SK-N-SH (cell line): ENCODE measurements at regions not wholly inside any gene's neighbourhood (a gene's known extent, or its start where the extent isn't known, plus 50 kb on each side); places are given as distances from the start of the nearest gene placed in this dataset.

Source experiments
- CTCF ChIA-PET: fragments of 300-600, 350-600 bp; formaldehyde crosslinking; extraction: SDS; loops from one replicate; lab custom pipeline; 2021; lab: Yijun Ruan, JAX
- POLR2A ChIA-PET: fragments of 350-600 bp; sonication (Branson Sonifier 250); formaldehyde crosslinking; extraction: SDS; loops from one replicate; lab custom pipeline; 2020; ENCODE audit warnings: antibody characterized with exemption, inconsistent platforms; lab: Yijun Ruan, JAX
- DNase-seq: peaks from one replicate; pipeline ENCODE4 v3.0.0; 2012
- H2AFZ ChIP-seq: fragments of 200-600 bp; sonication (generic); 2 replicates; pipeline ENCODE4 v1.8.1; 2016; ENCODE audit warnings: antibody characterized with exemption, mild to moderate bottlenecking, low read depth
- H3F3A ChIP-seq: fragments of 200-600 bp; sonication (generic); replicated peaks from 2 replicates; pipeline ENCODE3; 2016; ENCODE audit warnings: antibody characterized with exemption, mild to moderate bottlenecking; ENCODE audit not compliant: insufficient read depth
- H3K27ac ChIP-seq, 2 experiments: fragments of 200-500 bp in 1 of 2; fragments of 200-600 bp in 1 of 2; sonication (Bioruptor generic) in 1 of 2; sonication (generic), shearing (Covaris generic) in 1 of 2; 2 replicates each; pipeline versions ENCODE4 v1.5.1 to v1.6.1; 2014 to 2016; ENCODE audit warnings: low read depth in 2 of 2, inconsistent platforms in 1 of 2, low read length in 1 of 2, mild to moderate bottlenecking in 1 of 2, mixed read lengths in 1 of 2
- H3K27me3 ChIP-seq: fragments of 200-600 bp; sonication (generic), shearing (Covaris generic); 2 replicates; pipeline ENCODE4 v1.6.1; 2016; ENCODE audit warnings: mixed run types; ENCODE audit not compliant: insufficient read depth
- H3K36me3 ChIP-seq, 2 experiments: fragments of 200-500 bp in 1 of 2; fragments of 200-600 bp in 1 of 2; sonication (Bioruptor generic) in 1 of 2; sonication (generic) in 1 of 2; replicated peaks in 1 of 2; 2 replicates each; pipeline versions ENCODE3 to v1.5.1; 2014 to 2016; ENCODE audit warnings: low read length in 1 of 2, mild to moderate bottlenecking in 1 of 2; ENCODE audit not compliant: insufficient read depth in 2 of 2, control insufficient read depth in 1 of 2
- H3K4me1 ChIP-seq, 2 experiments: fragments of 200-500 bp in 1 of 2; fragments of 200-600 bp in 1 of 2; sonication (Bioruptor generic) in 1 of 2; sonication (generic), shearing (Covaris generic) in 1 of 2; 2 replicates each; pipeline versions ENCODE4 v1.5.1 to v1.6.1; 2014 to 2016; ENCODE audit warnings: low read depth in 1 of 2, low read length in 1 of 2, mixed run types in 1 of 2; ENCODE audit not compliant: insufficient read depth in 2 of 2, control insufficient read depth in 1 of 2
- H3K4me2 ChIP-seq: fragments of 200-600 bp; sonication (generic), shearing (Covaris generic); 2 replicates; pipeline ENCODE4 v1.6.1; 2017; ENCODE audit warnings: mixed run types
- H3K4me3 ChIP-seq, 2 experiments: fragments of 200-500 bp in 1 of 2; fragments of 200-600 bp in 1 of 2; sonication (Bioruptor generic) in 1 of 2; sonication (generic), shearing (Covaris generic) in 1 of 2; 2 replicates each; pipeline versions ENCODE4 v1.5.1 to v1.8.1; 2014 to 2016; ENCODE audit warnings: low read depth in 2 of 2, inconsistent platforms in 1 of 2, low read length in 1 of 2, mild to moderate bottlenecking in 1 of 2, mixed read lengths in 1 of 2, moderate library complexity in 1 of 2
- H3K79me2 ChIP-seq: fragments of 200-600 bp; sonication (generic); 2 replicates; pipeline ENCODE4 v1.8.1; 2017; ENCODE audit warnings: mild to moderate bottlenecking; ENCODE audit not compliant: insufficient read depth
- H3K9ac ChIP-seq: fragments of 200-600 bp; sonication (generic); 2 replicates; pipeline ENCODE4 v1.6.1; 2017; ENCODE audit warnings: mixed run types
- H3K9me2 ChIP-seq: fragments of 200-600 bp; sonication (generic); 2 replicates; pipeline ENCODE4 v1.6.1; 2017; ENCODE audit warnings: mixed run types
- H3K9me3 ChIP-seq: fragments of 200-600 bp; sonication (generic); 2 replicates; pipeline ENCODE4 v1.6.1; 2017; ENCODE audit warnings: mixed run types, mild to moderate bottlenecking, moderate library complexity
- H4K20me1 ChIP-seq: fragments of 200-600 bp; sonication (generic); 2 replicates; pipeline ENCODE4 v1.6.1; 2017; ENCODE audit warnings: mild to moderate bottlenecking, mixed run types; ENCODE audit not compliant: insufficient read depth
- CTCF ChIP-seq: fragments of 200-600 bp; sonication (generic); IDR thresholded peaks from 2 replicates; pipeline ENCODE4 v1.6.1; 2017; ENCODE audit warnings: antibody characterized with exemption, mild to moderate bottlenecking, moderate library complexity
- FOXJ3 ChIP-seq: sonication (generic); formaldehyde crosslinking; IDR thresholded peaks from 2 replicates; pipeline ENCODE4 v1.5.1; 2020; ENCODE audit warnings: mild to moderate bottlenecking, missing genetic modification reagents
- GABPA ChIP-seq: IDR thresholded peaks from 2 replicates; pipeline ENCODE4 v1.4.0; 2012; ENCODE audit warnings: low read depth, mild to moderate bottlenecking
- GATA2 ChIP-seq: sonication (generic); formaldehyde crosslinking; IDR thresholded peaks from 2 replicates; pipeline ENCODE4 v1.5.0; 2020; ENCODE audit warnings: mild to moderate bottlenecking, missing genetic modification reagents
- POLR2AphosphoS5 ChIP-seq: IDR thresholded peaks from 2 replicates; pipeline ENCODE4 v1.6.1; 2012; ENCODE audit warnings: low read depth, low read length
- RCOR1 ChIP-seq: fragments of 150-350 bp; IDR thresholded peaks from 2 replicates; pipeline ENCODE4 v1.6.1; 2017; ENCODE audit warnings: antibody characterized with exemption, low read length
- RFX5 ChIP-seq: IDR thresholded peaks from 2 replicates; pipeline ENCODE4 v1.6.1; 2012; ENCODE audit warnings: mild to moderate bottlenecking, improper control_type of control experiment, low read length
- SMC3 ChIP-seq: IDR thresholded peaks from 2 replicates; pipeline ENCODE4 v1.6.1; 2012; ENCODE audit warnings: low read depth, low read length, improper control_type of control experiment
- ZBTB33 ChIP-seq: IDR thresholded peaks from 2 replicates; pipeline ENCODE4 v1.4.0; 2012; ENCODE audit warnings: low read depth, borderline replicate concordance
- WGBS: methylation state at CpG from one replicate; pipeline ENCODE4 v1.1.6; 2017; ENCODE audit warnings: low lambda C conversion rate; 5-methylcytosine and 5-hydroxymethylcytosine counted together

- Histone ChIP-seq H3K27ac (no peak overlapping the region), H3K9me2 (no peaks in the 10 kb centered on the region), H3K9me3 (no peaks in the 10 kb centered on the region), H3K36me3 (no peaks in the 10 kb centered on the region), H3K4me1 (no peaks in the 10 kb centered on the region), H3K9ac (no peak overlapping the region), H2AFZ (no peak overlapping the region), H3F3A (no peaks in the 10 kb centered on the region), H3K79me2 (no peaks in the 10 kb centered on the region), H3K4me2 (no peak overlapping the region), H4K20me1 (no peaks in the 10 kb centered on the region), H3K27me3 (peaks cover 43% of the 10 kb centered on the region; the same call in 1 of the 2 replicates), H3K4me3 (no peak overlapping the region)
- ChIA-PET POLR2A (no interaction called here), CTCF (no interaction called here)
- TF ChIP-seq RCOR1 (no peak), CTCF (no peak), ZBTB33 (no peak), RFX5 (no peak), GATA2 (CRISPR knock-in tag) (no peak)
- DNase-seq: no peak
- 13% methylated on average over 2 of the region's 2 CpGs for WGBS
These were observed 62.2 kb upstream of the PELI2 start for GRCh38 chr14:56056031-56056430.

- no peak for TF ChIP-seq CTCF
- TF ChIP-seq FOXJ3: no peak
- TF ChIP-seq SMC3: no peak
- TF ChIP-seq GABPA: no peak
- TF ChIP-seq POLR2AphosphoS5: no peak
- ChIA-PET CTCF (no interaction called here), POLR2A (no interaction called here)
- Histone ChIP-seq H2AFZ (no peak overlapping the region), H3K4me1 (no peaks in the 10 kb centered on the region), H4K20me1 (no peaks in the 10 kb centered on the region), H3K9ac (no peak overlapping the region), H3K79me2 (no peaks in the 10 kb centered on the region), H3F3A (no peaks in the 10 kb centered on the region), H3K27me3 (peaks cover 40% of the 10 kb centered on the region; the same call in 1 of the 2 replicates), H3K36me3 (no peaks in the 10 kb centered on the region), H3K9me3 (no peaks in the 10 kb centered on the region), H3K9me2 (no peaks in the 10 kb centered on the region), H3K4me2 (no peak overlapping the region), H3K27ac (no peak overlapping the region), H3K4me3 (no peak overlapping the region)
- 14% methylated on average over 5 of the region's 5 CpGs for whole genome bisulfite sequencing
- DNase-seq: no peak
These were observed 61.0 kb upstream of the PELI2 start for GRCh38 chr14:56057071-56057741.
